Osteoblast (primary cell): ENCODE measurements at regions not wholly inside any gene's neighbourhood (a gene's known extent, or its start where the extent isn't known, plus 50 kb on each side); places are given as distances from the start of the nearest gene placed in this dataset.
A peak's percentile ranks its signal among the peaks of the same experiment; 100 is the strongest.

Experiments used
- DNase-seq: peaks from one replicate; pipeline ENCODE4 v3.0.0; 2011; ENCODE audit warnings: low spot score, mixed read lengths; ENCODE audit not compliant: insufficient read length; ENCODE audit errors: missing footprints
- H2AFZ ChIP-seq: 2 replicates; pipeline ENCODE4 v1.6.0; 2011; ENCODE audit warnings: mild to moderate bottlenecking, low read length
- H3K27ac ChIP-seq: 2 replicates; pipeline ENCODE4 v1.5.1; 2011; ENCODE audit warnings: mild to moderate bottlenecking, low read depth, low read length, moderate library complexity
- H3K27me3 ChIP-seq: 2 replicates; pipeline ENCODE4 v1.6.0; 2012; ENCODE audit warnings: mild to moderate bottlenecking, control low read depth, inconsistent platforms, low read length, moderate library complexity; ENCODE audit not compliant: insufficient read depth
- H3K36me3 ChIP-seq: 2 replicates; pipeline ENCODE4 v1.5.1; 2011; ENCODE audit warnings: mild to moderate bottlenecking, low read length, control low read depth, moderate library complexity; ENCODE audit not compliant: insufficient read depth
- H3K4me1 ChIP-seq: 2 replicates; pipeline ENCODE4 v1.5.1; 2011; ENCODE audit warnings: mild to moderate bottlenecking, low read length, control low read depth, moderate library complexity; ENCODE audit not compliant: insufficient read depth
- H3K4me2 ChIP-seq: 2 replicates; pipeline ENCODE4 v1.6.0; 2011; ENCODE audit warnings: mild to moderate bottlenecking, low read length; ENCODE audit not compliant: insufficient read depth
- H3K4me3 ChIP-seq: fragments of 200-600 bp; sonication (generic); 3 replicates; pipeline ENCODE4 v1.5.1; 2012; ENCODE audit warnings: mild to moderate bottlenecking, low read length, inconsistent platforms; ENCODE audit not compliant: insufficient read depth
- H3K79me2 ChIP-seq: 2 replicates; pipeline ENCODE4 v1.6.0; 2012; ENCODE audit warnings: mild to moderate bottlenecking, low read length, control low read depth, inconsistent platforms; ENCODE audit not compliant: insufficient read depth
- H3K9me3 ChIP-seq: 2 replicates; pipeline ENCODE4 v1.5.1; 2011; ENCODE audit warnings: low read depth, low read length, control low read depth
- H4K20me1 ChIP-seq: 2 replicates; pipeline ENCODE4 v1.6.0; 2012; ENCODE audit warnings: mild to moderate bottlenecking, low read length, control low read depth; ENCODE audit not compliant: insufficient read depth
- CTCF ChIP-seq: IDR thresholded peaks from 2 replicates; pipeline ENCODE4 v1.5.1; 2011; ENCODE audit warnings: mild to moderate bottlenecking, low read depth, low read length, moderate library complexity; ENCODE audit errors: extremely low read depth

- Histone ChIP-seq H3K4me1 (peaks cover 9% of the 10 kb centered on the region), H3K4me3 (no peak overlapping the region), H3K9me3 (no peaks in the 10 kb centered on the region), H4K20me1 (no peaks in the 10 kb centered on the region), H3K79me2 (no peaks in the 10 kb centered on the region), H3K4me2 (no peak overlapping the region), H3K27ac (peak overlapping the region; percentile 10), H3K27me3 (no peaks in the 10 kb centered on the region), H2AFZ (peak overlapping the region; percentile 52), H3K36me3 (no peaks in the 10 kb centered on the region)
- TF ChIP-seq CTCF: no peak
- DNase-seq: no peak
Measured at GRCh38 chr1:214970016-214970415, 112.5 kb upstream of the KCNK2 start.

- Histone ChIP-seq H3K4me2 (no peak overlapping the region), H2AFZ (no peak overlapping the region), H3K27me3 (no peaks in the 10 kb centered on the region), H3K79me2 (no peaks in the 10 kb centered on the region), H3K27ac (no peak overlapping the region), H3K4me1 (peaks cover 9% of the 10 kb centered on the region), H3K36me3 (no peaks in the 10 kb centered on the region), H3K4me3 (no peak overlapping the region), H4K20me1 (no peaks in the 10 kb centered on the region), H3K9me3 (no peaks in the 10 kb centered on the region)
- peak; percentile 3 for DNase-seq
- TF ChIP-seq CTCF: no peak
Measured at GRCh38 chr1:214971071-214971470, 111.5 kb upstream of the KCNK2 start.

- no peaks in the 10 kb centered on the region for H4K20me1 ChIP-seq
- TF ChIP-seq CTCF: no peak
- no peak overlapping the region for H2AFZ ChIP-seq
- no peaks in the 10 kb centered on the region for H3K9me3 ChIP-seq
- no peaks in the 10 kb centered on the region for H3K27me3 ChIP-seq
- no peak overlapping the region for H3K4me2 ChIP-seq
- H3K4me3 ChIP-seq: no peak overlapping the region
- peaks cover 3% of the 10 kb centered on the region for H3K4me1 ChIP-seq
- no peaks in the 10 kb centered on the region for H3K36me3 ChIP-seq
- H3K79me2 ChIP-seq: no peaks in the 10 kb centered on the region
- no peak for DNase-seq
- no peak overlapping the region for H3K27ac ChIP-seq
Measured at GRCh38 chr1:214974002-214974401, 108.5 kb upstream of the KCNK2 start.

GRCh38 chr1:214976665-214977064, 105.9 kb upstream of the KCNK2 start:
- no peaks in the 10 kb centered on the region for H3K36me3 ChIP-seq
- TF ChIP-seq CTCF: no peak
- H3K9me3 ChIP-seq: no peaks in the 10 kb centered on the region
- no peak overlapping the region for H3K27ac ChIP-seq
- H3K4me3 ChIP-seq: no peak overlapping the region
- peaks cover 7% of the 10 kb centered on the region for H3K4me1 ChIP-seq
- H3K4me2 ChIP-seq: no peak overlapping the region
- H2AFZ ChIP-seq: no peak overlapping the region
- H4K20me1 ChIP-seq: no peaks in the 10 kb centered on the region
- no peak for DNase-seq
- H3K27me3 ChIP-seq: no peaks in the 10 kb centered on the region
- no peaks in the 10 kb centered on the region for H3K79me2 ChIP-seq
